Stomach (tissue), 4 donors: ENCODE measurements at regions not wholly inside any gene's neighbourhood (a gene's known extent, or its start where the extent isn't known, plus 50 kb on each side); places are given as distances from the start of the nearest gene placed in this dataset.

Experiments
- CTCF ChIP-seq, 7 experiments: fragments of 450-650 bp in 4 of 7; fragments of 200-600 bp in 3 of 7; sonication (generic) in 3 of 7; IDR thresholded peaks; one replicate each; pipeline ENCODE4 v1.5.1; 2016 to 2019; ENCODE audit warnings: antibody characterized with exemption in 7 of 7, control low read depth in 2 of 7, mild to moderate bottlenecking in 1 of 7
- POLR2A ChIP-seq, 4 donors: fragments of 450-650 bp; IDR thresholded peaks; one replicate each; pipeline ENCODE4 v1.6.1; 2016; ENCODE audit warnings: antibody characterized with exemption in 4 of 4, control low read depth in 2 of 4, mild to moderate bottlenecking in 1 of 4, moderate library complexity in 1 of 4

- no peak for TF ChIP-seq CTCF (IDR thresholded peaks at IDR 0.05)
- no peak for TF ChIP-seq POLR2A (IDR thresholded peaks at IDR 0.05)
Observed at GRCh38 chr14:54312166-54312801, 84.5 kb upstream of the CDKN3 start.
